ENCODE measurements at regions not wholly inside any gene's neighbourhood (a gene's known extent, or its start where the extent isn't known, plus 50 kb on each side); places are given as distances from the start of the nearest gene placed in this dataset. TPM values are rescaled to one million over a fixed set of nuclear protein-coding genes. Genes with fewer than 3 reads are reported as not detected.

Small RNA genes lying in the stretch of these regions (small RNA-seq; reads per million reads assigned to genes)
- not detected for gene RF00279 (ENCODE audit: insufficient read length, low read depth, low replicate concordance)
- not detected for gene Z82210.1 (ENCODE audit: insufficient read length, low read depth, low replicate concordance)

All from B cell (primary cell).